Breast epithelium (tissue), 4 donors: ENCODE measurements at regions not wholly inside any gene's neighbourhood (a gene's known extent, or its start where the extent isn't known, plus 50 kb on each side); places are given as distances from the start of the nearest gene placed in this dataset.

ENCODE experiments used
- DNase-seq, 2 donors: peaks; one replicate each; pipeline ENCODE4 v3.0.0-alpha.2; 2019; ENCODE audit warnings: low spot score in 2 of 2
- H3K27ac ChIP-seq, 2 donors: fragments of 200-600 bp; sonication (generic) in 1 of 2; one replicate each; pipeline ENCODE4 v1.5.1; 2016 to 2019; ENCODE audit warnings: mild to moderate bottlenecking in 1 of 2
- H3K27me3 ChIP-seq, 2 donors: fragments of 200-600 bp; sonication (generic) in 1 of 2; one replicate each; pipeline versions ENCODE4 v1.5.1 to v1.6.0; 2017 to 2019; ENCODE audit warnings: control low read depth in 1 of 2, mild to moderate bottlenecking in 1 of 2
- H3K36me3 ChIP-seq: fragments of 200-600 bp; one replicate; pipeline ENCODE4 v1.5.1; 2019
- H3K4me1 ChIP-seq, 2 donors: fragments of 200-600 bp; sonication (generic); one replicate each; pipeline ENCODE4 v1.5.1; 2016 to 2019; ENCODE audit warnings: control low read depth in 1 of 2
- H3K4me3 ChIP-seq, 3 donors: fragments of 200-600 bp; sonication (generic); 1 replicate in 2 of 3; 2 replicates in 1 of 3; pipeline ENCODE4 v1.5.1; 2016 to 2019; ENCODE audit warnings: mild to moderate bottlenecking in 3 of 3, moderate library complexity in 2 of 3
- H3K9me3 ChIP-seq, 2 donors: fragments of 200-600 bp; sonication (generic) in 1 of 2; one replicate each; pipeline ENCODE4 v1.5.1; 2016 to 2019; ENCODE audit warnings: control low read depth in 1 of 2
- POLR2A ChIP-seq: fragments of 450-650 bp; IDR thresholded peaks from one replicate; pipeline ENCODE4 v1.6.1; 2016; ENCODE audit warnings: antibody characterized with exemption, mild to moderate bottlenecking, moderate library complexity
- POLR2AphosphoS5 ChIP-seq, 3 donors: sonication (generic); formaldehyde crosslinking; IDR thresholded peaks; one replicate each; pipeline ENCODE4 v1.6.1; 2017; ENCODE audit warnings: antibody characterized with exemption in 3 of 3
- intact Hi-C: fragments of 100-400 bp; cut with DNase I; formaldehyde crosslinking; loops from one replicate; pipeline ENCODE4 v1.15.1; 2023; ENCODE audit warnings: low total_unique reads
- TF ChIP-seq, protein P1 (sequence below), 3 donors: fragments of 450-650 bp; IDR thresholded peaks; one replicate each; pipeline ENCODE4 v1.5.1; 2016 to 2017; ENCODE audit warnings: antibody characterized with exemption in 3 of 3, mild to moderate bottlenecking in 3 of 3, moderate library complexity in 3 of 3

DNA sequence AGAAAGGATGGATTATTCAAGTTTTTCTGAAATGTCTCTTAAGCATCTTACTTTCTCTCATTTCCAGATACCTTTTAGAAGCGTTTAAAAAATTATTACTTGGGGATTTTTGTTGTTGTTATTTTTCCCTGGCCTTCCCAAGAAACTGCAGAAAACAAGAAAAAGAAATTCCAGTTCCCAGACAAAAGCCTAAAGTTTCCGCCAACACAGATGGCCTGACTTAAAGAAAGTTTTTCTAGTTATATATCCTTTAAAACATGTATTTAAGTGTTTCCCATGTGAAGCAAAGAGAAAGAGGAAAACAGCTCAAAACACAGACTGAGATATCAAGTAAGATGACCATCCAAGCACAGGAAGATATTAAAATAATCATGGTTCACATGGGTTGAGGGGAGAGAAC is 401.7 kb upstream of the MAF start:
- intact Hi-C loops, result no loop called here
- H3K36me3 ChIP-seq, result no peaks in the 10 kb centered on the region
- no peak overlapping the region for H3K27ac ChIP-seq
- H3K4me1 ChIP-seq, result no peaks in the 10 kb centered on the region
- no peaks in the 10 kb centered on the region for H3K27me3 ChIP-seq
- H3K9me3 ChIP-seq, result no peaks in the 10 kb centered on the region
- TF ChIP-seq POLR2AphosphoS5 (IDR thresholded peaks at IDR 0.05), result no peak
- TF ChIP-seq, protein P1, sequence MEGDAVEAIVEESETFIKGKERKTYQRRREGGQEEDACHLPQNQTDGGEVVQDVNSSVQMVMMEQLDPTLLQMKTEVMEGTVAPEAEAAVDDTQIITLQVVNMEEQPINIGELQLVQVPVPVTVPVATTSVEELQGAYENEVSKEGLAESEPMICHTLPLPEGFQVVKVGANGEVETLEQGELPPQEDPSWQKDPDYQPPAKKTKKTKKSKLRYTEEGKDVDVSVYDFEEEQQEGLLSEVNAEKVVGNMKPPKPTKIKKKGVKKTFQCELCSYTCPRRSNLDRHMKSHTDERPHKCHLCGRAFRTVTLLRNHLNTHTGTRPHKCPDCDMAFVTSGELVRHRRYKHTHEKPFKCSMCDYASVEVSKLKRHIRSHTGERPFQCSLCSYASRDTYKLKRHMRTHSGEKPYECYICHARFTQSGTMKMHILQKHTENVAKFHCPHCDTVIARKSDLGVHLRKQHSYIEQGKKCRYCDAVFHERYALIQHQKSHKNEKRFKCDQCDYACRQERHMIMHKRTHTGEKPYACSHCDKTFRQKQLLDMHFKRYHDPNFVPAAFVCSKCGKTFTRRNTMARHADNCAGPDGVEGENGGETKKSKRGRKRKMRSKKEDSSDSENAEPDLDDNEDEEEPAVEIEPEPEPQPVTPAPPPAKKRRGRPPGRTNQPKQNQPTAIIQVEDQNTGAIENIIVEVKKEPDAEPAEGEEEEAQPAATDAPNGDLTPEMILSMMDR (IDR thresholded peaks at IDR 0.05), result no peak
- no peak for TF ChIP-seq POLR2A
- H3K4me3 ChIP-seq, result no peak overlapping the region
- no peak for DNase-seq

DNA sequence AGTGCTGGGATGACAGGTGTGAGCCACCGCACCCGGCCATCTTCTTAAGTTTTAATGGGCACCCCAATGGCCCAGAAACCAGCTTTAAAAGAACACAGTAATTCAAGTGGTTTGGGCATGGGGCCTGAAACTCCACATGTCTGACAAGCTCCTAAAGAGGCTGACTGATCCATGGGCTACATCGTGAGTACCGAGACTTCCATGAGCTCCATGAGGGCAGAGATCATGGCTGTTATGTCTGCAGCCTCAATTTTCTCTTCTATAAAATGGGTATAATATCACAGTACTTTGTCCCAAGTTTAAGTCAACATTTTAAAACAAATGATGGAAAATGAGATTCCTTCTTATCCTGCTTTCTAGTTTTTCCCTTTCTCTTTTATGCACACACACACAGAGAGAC is 397.6 kb upstream of the MAF start:
- Histone ChIP-seq H3K27me3 (no peaks in the 10 kb centered on the region), H3K36me3 (no peaks in the 10 kb centered on the region), H3K4me1 (no peaks in the 10 kb centered on the region), H3K4me3 (no peak overlapping the region), H3K27ac (no peak overlapping the region), H3K9me3 (no peaks in the 10 kb centered on the region)
- DNase-seq, result no peak
- intact Hi-C loops, result no loop called here
- TF ChIP-seq POLR2AphosphoS5 (IDR thresholded peaks at IDR 0.05) (no peak), POLR2A (no peak)
- TF ChIP-seq, protein P1 (IDR thresholded peaks at IDR 0.05), result no peak

DNA sequence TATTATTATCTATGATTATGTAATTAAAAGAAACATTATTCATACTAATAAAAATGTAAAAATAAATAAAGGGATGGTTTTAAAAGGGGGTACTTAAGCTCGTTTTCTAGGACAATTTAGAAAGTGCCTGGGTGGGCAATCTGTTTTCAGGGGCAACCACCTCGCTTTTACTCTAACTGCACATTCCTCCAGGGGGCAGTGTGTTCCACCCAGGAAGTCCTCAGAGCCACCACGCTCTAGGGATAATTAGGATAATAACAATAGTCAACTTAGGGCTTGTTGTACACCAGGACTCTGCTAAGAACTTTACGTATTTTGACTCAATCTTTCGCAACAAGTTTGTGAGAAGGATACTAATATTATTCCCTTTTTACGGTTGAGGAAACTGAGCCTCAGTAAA is 396.7 kb upstream of the MAF start:
- DNase-seq, result no peak
- Histone ChIP-seq H3K4me1 (no peaks in the 10 kb centered on the region), H3K27ac (no peak overlapping the region), H3K27me3 (no peaks in the 10 kb centered on the region), H3K4me3 (no peak overlapping the region), H3K9me3 (no peaks in the 10 kb centered on the region), H3K36me3 (no peaks in the 10 kb centered on the region)
- TF ChIP-seq, protein P1 (IDR thresholded peaks at IDR 0.05), result peak in 1 of 3 donors; percentile 13
- no peak for TF ChIP-seq POLR2AphosphoS5 (IDR thresholded peaks at IDR 0.05)
- intact Hi-C loops, result no loop called here

DNA sequence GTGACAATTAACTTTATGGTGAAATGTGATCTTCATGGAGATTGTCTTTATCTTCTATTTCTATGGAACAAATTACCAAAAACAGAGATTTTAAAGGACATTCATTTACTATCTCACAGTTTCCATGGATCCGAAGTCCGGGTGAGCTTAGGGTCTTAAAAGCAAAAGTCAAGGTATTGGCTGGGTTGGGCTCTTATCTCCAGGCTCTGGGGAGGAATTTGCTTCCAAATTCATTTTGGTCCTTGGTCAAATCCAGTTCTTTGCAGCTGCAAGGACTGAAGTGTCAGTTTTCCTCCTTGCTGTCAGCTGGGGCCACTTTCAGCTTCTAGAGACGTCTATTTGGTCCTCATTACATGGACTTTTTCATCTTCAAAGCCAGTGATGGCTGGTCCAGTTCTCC is 395.8 kb upstream of the MAF start:
- no peaks in the 10 kb centered on the region for H3K4me1 ChIP-seq
- no peak for DNase-seq
- TF ChIP-seq, protein P1 (IDR thresholded peaks at IDR 0.05), result no peak
- TF ChIP-seq POLR2AphosphoS5 (IDR thresholded peaks at IDR 0.05) (no peak), POLR2A (no peak)
- H3K4me3 ChIP-seq, result no peak overlapping the region
- no peaks in the 10 kb centered on the region for H3K9me3 ChIP-seq
- intact Hi-C loops, result no loop called here
- no peaks in the 10 kb centered on the region for H3K27me3 ChIP-seq
- H3K27ac ChIP-seq, result no peak overlapping the region
- H3K36me3 ChIP-seq, result no peaks in the 10 kb centered on the region

DNA sequence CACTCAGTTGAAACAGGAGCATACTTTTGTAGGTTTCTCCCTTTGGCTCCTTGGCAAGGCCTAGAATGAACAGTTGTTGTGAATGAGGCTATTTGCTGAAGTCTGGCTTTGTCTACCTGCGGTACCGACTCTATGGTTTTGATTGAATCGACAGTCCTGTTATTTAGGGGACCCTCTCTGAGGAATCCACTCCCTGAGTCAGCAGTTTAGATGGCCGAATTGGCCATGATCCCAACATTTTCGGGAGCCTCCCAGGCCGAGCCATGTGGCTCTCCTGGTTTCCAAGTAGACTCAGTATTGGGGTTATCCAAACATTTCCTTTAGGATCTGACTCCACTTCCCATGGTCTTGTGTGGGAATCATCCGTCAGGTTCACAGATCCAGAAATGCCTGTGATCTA is 394.8 kb upstream of the MAF start:
- no peak for DNase-seq
- H3K9me3 ChIP-seq, result no peaks in the 10 kb centered on the region

More for the DNA sequence above, 394.8 kb upstream of the MAF start:
- no peak overlapping the region for H3K4me3 ChIP-seq
- intact Hi-C loops, result no loop called here
- no peaks in the 10 kb centered on the region for H3K27me3 ChIP-seq
- no peaks in the 10 kb centered on the region for H3K4me1 ChIP-seq
- no peaks in the 10 kb centered on the region for H3K36me3 ChIP-seq
- TF ChIP-seq POLR2A (no peak), POLR2AphosphoS5 (IDR thresholded peaks at IDR 0.05) (no peak)
- TF ChIP-seq, protein P1 (IDR thresholded peaks at IDR 0.05), result no peak
- no peak overlapping the region for H3K27ac ChIP-seq
